HepG2 (cell line): ENCODE measurements at regions not wholly inside any gene's neighbourhood (a gene's known extent, or its start where the extent isn't known, plus 50 kb on each side); places are given as distances from the start of the nearest gene placed in this dataset.

Source experiments
- ATAC-seq: fragments of 200-7000 bp; cut with Tn5 transposase; 3 replicates; pipeline ENCODE4 v1.9.1; 2020; ENCODE audit warnings: mild to moderate bottlenecking, moderate library complexity
- BruUV-seq: library from RNA; stranded (reverse); fragments of 400-500 nt; replicated peaks from 2 replicates; lab custom pipeline; 2021; lab: Mats Ljungman, UMichigan
- CTCF ChIA-PET: fragments of 300-600 bp; formaldehyde crosslinking; extraction: SDS; loops from one replicate; lab custom pipeline; 2021; ENCODE audit warnings: low total read pairs, inconsistent platforms, low intra/inter-chr PET ratio; lab: Yijun Ruan, JAX
- POLR2A ChIA-PET: fragments of 350-600 bp; sonication (Branson Sonifier 250); formaldehyde crosslinking; loops from one replicate; lab custom pipeline; 2020; ENCODE audit warnings: antibody characterized with exemption, inconsistent platforms; lab: Yijun Ruan, JAX
- DNase-seq: peaks from one replicate; pipeline ENCODE4 v3.0.0-alpha.2; 2015; ENCODE audit warnings: low spot score
- FAIRE-seq: peaks from 3 replicates; lab custom pipeline; 2011; peaks lifted over from hg19 to GRCh38; lab: Jason Lieb, UNC
- H2AFZ ChIP-seq: one replicate; pipeline ENCODE4 v1.6.1; 2011; ENCODE audit warnings: low read length, inconsistent platforms
- H3K27ac ChIP-seq: fragments of 300-600 bp; 3 replicates; pipeline ENCODE4 v1.8.0; 2011; ENCODE audit warnings: mixed run types, mild to moderate bottlenecking, mixed read lengths, low read length, inconsistent platforms; ENCODE audit not compliant: insufficient read depth; ENCODE audit errors: extremely low read length
- H3K27me3 ChIP-seq, 2 experiments: fragments of 200-600 bp in 1 of 2; 2 replicates in 1 of 2; 3 replicates in 1 of 2; pipeline versions ENCODE4 v1.6.0 to v1.8.0; 2011; ENCODE audit warnings: low read length in 2 of 2, mild to moderate bottlenecking in 2 of 2, moderate library complexity in 2 of 2, inconsistent platforms in 1 of 2; ENCODE audit not compliant: insufficient read depth in 2 of 2, control insufficient read depth in 1 of 2
- H3K36me3 ChIP-seq, 2 experiments: fragments of 200-600 bp in 1 of 2; replicated peaks in 1 of 2; 2 replicates in 1 of 2; 3 replicates in 1 of 2; pipeline versions ENCODE4 v1.5.1 to v1.8.0; 2011; ENCODE audit warnings: low read length in 2 of 2, inconsistent platforms in 1 of 2; ENCODE audit not compliant: insufficient read depth in 2 of 2, control insufficient read depth in 1 of 2
- H3K4me1 ChIP-seq: 2 replicates; pipeline ENCODE4 v1.5.1; 2012; ENCODE audit warnings: low read length, inconsistent platforms; ENCODE audit not compliant: insufficient read depth
- H3K4me2 ChIP-seq: 2 replicates; pipeline ENCODE4 v1.6.0; 2011; ENCODE audit warnings: low read depth, low read length, inconsistent platforms
- H3K4me3 ChIP-seq, 3 experiments: fragments of 200-600 bp in 1 of 3; sonication (generic), shearing (Covaris generic) in 1 of 3; replicated peaks in 1 of 3; 2 replicates each; pipeline ENCODE4 v1.5.1; 2011 to 2016; ENCODE audit warnings: low read length in 3 of 3, inconsistent platforms in 2 of 3, low read depth in 2 of 3, mild to moderate bottlenecking in 2 of 3, control low read depth in 1 of 3, mixed read lengths in 1 of 3; ENCODE audit not compliant: insufficient read depth in 1 of 3
- H3K79me2 ChIP-seq: one replicate; pipeline ENCODE4 v1.6.1; 2011; ENCODE audit warnings: low read length, inconsistent platforms; ENCODE audit not compliant: insufficient read depth
- H3K9ac ChIP-seq: 2 replicates; pipeline ENCODE4 v1.6.0; 2011; ENCODE audit warnings: mild to moderate bottlenecking, low read depth, low read length, inconsistent platforms; ENCODE audit not compliant: insufficient read depth
- H3K9me3 ChIP-seq: 2 replicates; pipeline ENCODE4 v1.5.1; 2012; ENCODE audit warnings: mild to moderate bottlenecking, low read length
- H4K20me1 ChIP-seq: 2 replicates; pipeline ENCODE4 v1.6.0; 2011; ENCODE audit warnings: inconsistent platforms, mild to moderate bottlenecking, low read length, moderate library complexity; ENCODE audit not compliant: insufficient read depth
- CHD2 ChIP-seq: IDR thresholded peaks from 2 replicates; pipeline ENCODE4 v1.6.1; 2011; ENCODE audit warnings: low read depth, low read length, improper control_type of control experiment
- GATAD1 ChIP-seq: IDR thresholded peaks from 2 replicates; pipeline ENCODE4 v1.6.1; 2016; ENCODE audit warnings: missing genetic modification reagents, missing compliant biosample characterization
- LCORL ChIP-seq, 2 experiments: fragments of 450-650 bp in 1 of 2; sonication (generic) in 1 of 2; formaldehyde crosslinking in 1 of 2; IDR thresholded peaks; 2 replicates each; pipeline versions ENCODE4 v1.5.0 to v1.6.1; 2017 to 2020; ENCODE audit warnings: antibody characterized with exemption in 1 of 2, missing genetic modification reagents in 1 of 2
- NR3C1 ChIP-seq: sonication (generic); formaldehyde crosslinking; IDR thresholded peaks from 2 replicates; pipeline ENCODE4 v1.4.0; 2020; ENCODE audit warnings: missing genetic modification reagents
- YEATS4 ChIP-seq: sonication (generic); formaldehyde crosslinking; IDR thresholded peaks from 2 replicates; pipeline ENCODE4 v1.4.0; 2020; ENCODE audit warnings: missing genetic modification reagents, borderline replicate concordance
- ZBTB3 ChIP-seq: sonication (generic); formaldehyde crosslinking; IDR thresholded peaks from 2 replicates; pipeline ENCODE4 v1.4.0; 2020; ENCODE audit warnings: low read depth, mild to moderate bottlenecking, moderate library complexity, missing genetic modification reagents, borderline replicate concordance
- ZNF607 ChIP-seq: sonication (generic); formaldehyde crosslinking; IDR thresholded peaks from 2 replicates; pipeline ENCODE4 v1.5.1; 2020; ENCODE audit warnings: missing genetic modification reagents, mild to moderate bottlenecking, borderline replicate concordance
- ZNF777 ChIP-seq: sonication (generic); formaldehyde crosslinking; IDR thresholded peaks from 2 replicates; pipeline ENCODE4 v1.4.0; 2020; ENCODE audit warnings: missing genetic modification reagents
- ZNF780A ChIP-seq: sonication (generic); formaldehyde crosslinking; IDR thresholded peaks from 2 replicates; pipeline ENCODE4 v1.8.0; 2022; ENCODE audit warnings: mild to moderate bottlenecking, missing genetic modification reagents, moderate library complexity
- WGBS: methylation state at CpG from one replicate; pipeline ENCODE4 v1.1.6; 2017; ENCODE audit warnings: low lambda C conversion rate; 5-methylcytosine and 5-hydroxymethylcytosine counted together
- in situ Hi-C: cut with HindIII; loops from 2 replicates; pipeline ENCODE4 v1.10.0; 2017; ENCODE audit warnings: low pct_unique_long_range_greater_than_20kb; ENCODE audit not compliant: extremely low pct_ligation_motif_present
- intact Hi-C: fragments of 100-400 bp; cut with micrococcal nuclease; formaldehyde crosslinking; loops from one replicate; pipeline ENCODE4 v1.10.0; 2022; ENCODE audit not compliant: unreplicated experiment
- TF ChIP-seq, protein P1 (sequence below): sonication (generic); formaldehyde crosslinking; IDR thresholded peaks from 2 replicates; pipeline ENCODE4 v1.4.0; 2020; ENCODE audit warnings: mild to moderate bottlenecking, low read depth, missing genetic modification reagents

DNA sequence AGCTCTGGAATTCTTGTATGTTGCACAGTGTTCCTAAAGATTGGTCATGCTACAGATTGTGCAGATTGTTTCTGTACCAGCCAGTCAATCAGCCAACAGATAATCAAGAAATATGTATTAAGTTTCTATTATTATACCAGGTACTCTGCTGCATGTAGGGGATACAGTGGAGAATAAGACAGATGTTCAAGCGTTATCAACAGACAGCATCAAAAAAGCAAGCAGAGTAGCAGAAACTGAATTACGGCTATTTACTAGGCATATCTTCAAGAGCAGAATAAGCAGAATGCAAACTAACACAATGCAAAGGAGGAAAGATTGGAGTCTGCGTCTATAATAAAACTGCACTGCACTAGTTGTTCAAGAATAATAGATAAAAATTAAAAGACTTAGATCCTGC, 278.6 kb downstream of the ETS1 start:
- WGBS: 17% methylated on average over 3 of the region's 3 CpGs

DNA sequence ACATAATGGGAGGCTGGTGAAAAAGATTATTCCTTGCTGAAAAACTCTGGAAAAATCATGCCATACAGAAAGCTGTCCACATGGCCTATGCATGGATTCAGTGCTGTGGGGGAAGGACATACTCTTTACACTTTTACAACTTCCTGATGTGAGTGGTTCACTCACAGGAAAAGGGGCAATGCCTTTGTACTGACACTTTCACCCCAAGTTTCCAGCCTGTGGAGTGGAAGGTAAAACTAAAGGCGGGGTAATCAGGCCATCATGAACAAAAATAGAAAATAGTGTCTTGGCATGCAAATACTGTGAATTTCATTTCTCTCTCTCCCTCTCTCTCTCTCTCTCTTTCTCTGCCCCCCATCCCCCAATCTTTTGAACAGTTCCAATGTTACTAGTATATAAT, 281.8 kb downstream of the ETS1 start:
- no peaks in the 10 kb centered on the region for H3K9me3 ChIP-seq
- no peaks in the 10 kb centered on the region for H3K79me2 ChIP-seq
- H3K4me2 ChIP-seq: no peak overlapping the region
- H3K9ac ChIP-seq: no peak overlapping the region
- no peak for DNase-seq
- no peak overlapping the region for H3K4me3 ChIP-seq
- no peak overlapping the region for H2AFZ ChIP-seq
- H3K27ac ChIP-seq: no peak overlapping the region
- intact Hi-C loops: no loop called here
- ChIA-PET CTCF (no interaction called here), POLR2A (no interaction called here)
- no peak for TF ChIP-seq CHD2
- TF ChIP-seq GATAD1: no peak
- TF ChIP-seq ZNF607 (CRISPR knock-in tag): no peak
- TF ChIP-seq NR3C1: no peak
- no peak for TF ChIP-seq LCORL (IDR thresholded peaks at IDR 0.05)
- no peak for TF ChIP-seq LCORL (CRISPR knock-in tag; IDR thresholded peaks at IDR 0.05)
- no peak for TF ChIP-seq ZNF777 (CRISPR knock-in tag)
- no peak for TF ChIP-seq ZBTB3 (CRISPR knock-in tag)
- no peak for TF ChIP-seq YEATS4 (CRISPR knock-in tag)
- TF ChIP-seq ZNF780A (CRISPR knock-in tag): no peak
- peaks cover under 1 to 10% of the 10 kb centered on the region in 2 experiments; a peak in 2 of 5 replicates for H3K27me3 ChIP-seq
- in situ Hi-C loops: no loop called here
- no peaks in the 10 kb centered on the region for H3K36me3 ChIP-seq
- FAIRE-seq: no peak
- no peak for ATAC-seq
- BruUV-seq: no TSS peak
- H3K4me1 ChIP-seq: no peaks in the 10 kb centered on the region
- no peaks in the 10 kb centered on the region for H4K20me1 ChIP-seq
- 0% methylated on average over 1 of the region's 1 CpG for WGBS

More for the DNA sequence above, 278.6 kb downstream of the ETS1 start:
- no peak overlapping the region for H3K4me2 ChIP-seq
- H3K36me3 ChIP-seq: no peaks in the 10 kb centered on the region
- H2AFZ ChIP-seq: no peak overlapping the region
- no peaks in the 10 kb centered on the region for H3K79me2 ChIP-seq
- H3K4me3 ChIP-seq: no peak overlapping the region
- ChIA-PET CTCF (no interaction called here), POLR2A (no interaction called here)
- TF ChIP-seq, protein P1, sequence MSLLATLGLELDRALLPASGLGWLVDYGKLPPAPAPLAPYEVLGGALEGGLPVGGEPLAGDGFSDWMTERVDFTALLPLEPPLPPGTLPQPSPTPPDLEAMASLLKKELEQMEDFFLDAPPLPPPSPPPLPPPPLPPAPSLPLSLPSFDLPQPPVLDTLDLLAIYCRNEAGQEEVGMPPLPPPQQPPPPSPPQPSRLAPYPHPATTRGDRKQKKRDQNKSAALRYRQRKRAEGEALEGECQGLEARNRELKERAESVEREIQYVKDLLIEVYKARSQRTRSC (CRISPR knock-in tag): no peak
- DNase-seq: no peak
- ATAC-seq: no peak
- no peak for FAIRE-seq
- BruUV-seq: no TSS peak
- no peaks in the 10 kb centered on the region for H4K20me1 ChIP-seq
- H3K27me3 ChIP-seq: peaks cover 1 to 10% of the 10 kb centered on the region in 2 experiments; a peak in 2 of 5 replicates
- intact Hi-C loops: no loop called here
- H3K27ac ChIP-seq: no peak overlapping the region
- no peaks in the 10 kb centered on the region for H3K4me1 ChIP-seq
- in situ Hi-C loops: no loop called here
- H3K9ac ChIP-seq: no peak overlapping the region
- H3K9me3 ChIP-seq: no peaks in the 10 kb centered on the region
